Activated naive CD4-positive, alpha-beta T cell treated with anti-CD3 and anti-CD28 coated beads for 36 hours (primary cell): ENCODE measurements at regions not wholly inside any gene's neighbourhood (a gene's known extent, or its start where the extent isn't known, plus 50 kb on each side); places are given as distances from the start of the nearest gene placed in this dataset.
"Not testable (repeated sequence)": the region's sequence is repeated elsewhere in the genome, so short reads cannot be mapped to it uniquely, and the experiment has no call there.

ENCODE experiments used
- CTCF ChIA-PET: fragments of 350-600 bp; sonication (Branson Sonifier 250); formaldehyde crosslinking; loops from one replicate; lab custom pipeline; 2021; ENCODE audit warnings: antibody characterized with exemption; lab: Charles Lee
- DNase-seq: peaks from one replicate; pipeline ENCODE4 v3.0.0-alpha.2; 2020
- H3K27ac Mint-ChIP-seq: one replicate; pipeline ENCODE4 v1.8.0; 2021; ENCODE audit warnings: mild to moderate bottlenecking, mixed read lengths
- H3K27me3 Mint-ChIP-seq: one replicate; pipeline ENCODE4 v1.8.0; 2021; ENCODE audit warnings: low read depth, mixed read lengths
- H3K36me3 Mint-ChIP-seq: one replicate; pipeline ENCODE4 v1.8.0; 2021; ENCODE audit warnings: low read depth, mixed read lengths
- H3K4me1 Mint-ChIP-seq: one replicate; pipeline ENCODE4 v1.8.0; 2021; ENCODE audit warnings: low read depth, mixed read lengths
- H3K4me3 Mint-ChIP-seq: one replicate; pipeline ENCODE4 v1.8.0; 2021; ENCODE audit warnings: mild to moderate bottlenecking, moderate library complexity, mixed read lengths
- H3K9me3 Mint-ChIP-seq: one replicate; pipeline ENCODE4 v1.8.0; 2021; ENCODE audit warnings: mixed read lengths
- intact Hi-C: fragments of 100-400 bp; cut with micrococcal nuclease; formaldehyde crosslinking; loops from one replicate; pipeline ENCODE4 v1.15.1; 2023

GRCh38 chr10:46860753-46861152 lies 50.5 kb upstream of the PTPN20 start:
- DNase-seq, intact Hi-C loops, H3K36me3 Mint-ChIP-seq, H3K27me3 Mint-ChIP-seq, H3K9me3 Mint-ChIP-seq, H3K27ac Mint-ChIP-seq, CTCF ChIA-PET, H3K4me3 Mint-ChIP-seq, H3K4me1 Mint-ChIP-seq: not testable (repeated sequence)
